ENCODE measurements at regions not wholly inside any gene's neighbourhood (a gene's known extent, or its start where the extent isn't known, plus 50 kb on each side); places are given as distances from the start of the nearest gene placed in this dataset.

DNA sequence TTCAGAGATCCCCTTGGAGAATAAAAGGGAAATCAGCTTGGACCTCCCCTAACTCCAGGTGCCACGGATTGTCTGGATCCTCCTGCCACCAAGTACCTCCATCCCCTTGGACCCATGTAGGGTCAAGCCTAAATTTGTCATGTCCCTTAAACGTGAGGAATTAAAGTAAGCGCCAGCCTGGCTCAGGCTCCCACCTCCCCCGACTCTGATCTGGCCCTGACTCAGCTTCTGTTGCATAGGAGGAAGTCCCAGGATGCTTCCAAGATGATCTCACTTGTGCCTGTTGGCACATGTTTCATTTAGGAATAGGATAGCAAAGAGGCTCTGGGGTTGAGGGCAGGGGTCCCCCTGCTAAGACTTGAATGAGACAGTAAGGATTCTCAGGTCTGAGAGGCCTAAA lies 231.9 kb upstream of the JUN start:
- no peak for TF ChIP-seq POLR2A (IDR thresholded peaks at IDR 0.05)
- TF ChIP-seq, protein P1, sequence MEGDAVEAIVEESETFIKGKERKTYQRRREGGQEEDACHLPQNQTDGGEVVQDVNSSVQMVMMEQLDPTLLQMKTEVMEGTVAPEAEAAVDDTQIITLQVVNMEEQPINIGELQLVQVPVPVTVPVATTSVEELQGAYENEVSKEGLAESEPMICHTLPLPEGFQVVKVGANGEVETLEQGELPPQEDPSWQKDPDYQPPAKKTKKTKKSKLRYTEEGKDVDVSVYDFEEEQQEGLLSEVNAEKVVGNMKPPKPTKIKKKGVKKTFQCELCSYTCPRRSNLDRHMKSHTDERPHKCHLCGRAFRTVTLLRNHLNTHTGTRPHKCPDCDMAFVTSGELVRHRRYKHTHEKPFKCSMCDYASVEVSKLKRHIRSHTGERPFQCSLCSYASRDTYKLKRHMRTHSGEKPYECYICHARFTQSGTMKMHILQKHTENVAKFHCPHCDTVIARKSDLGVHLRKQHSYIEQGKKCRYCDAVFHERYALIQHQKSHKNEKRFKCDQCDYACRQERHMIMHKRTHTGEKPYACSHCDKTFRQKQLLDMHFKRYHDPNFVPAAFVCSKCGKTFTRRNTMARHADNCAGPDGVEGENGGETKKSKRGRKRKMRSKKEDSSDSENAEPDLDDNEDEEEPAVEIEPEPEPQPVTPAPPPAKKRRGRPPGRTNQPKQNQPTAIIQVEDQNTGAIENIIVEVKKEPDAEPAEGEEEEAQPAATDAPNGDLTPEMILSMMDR (IDR thresholded peaks at IDR 0.05), result no peak
